Activated T-cell treated with anti-CD3 and anti-CD28 coated beads, Interleukin-2, amount 50 U/mL, for 72 hours (primary cell): ENCODE measurements at regions not wholly inside any gene's neighbourhood (a gene's known extent, or its start where the extent isn't known, plus 50 kb on each side); places are given as distances from the start of the nearest gene placed in this dataset.

Experiments
- ATAC-seq, 2 donors: fragments of 150-1000 bp; cut with Tn5 transposase; replicated peaks in 1 of 2; 2 replicates each; pipeline ENCODE4 v1.10.0; 2021; ENCODE audit warnings: moderate library complexity in 2 of 2, mild to moderate bottlenecking in 1 of 2
- DNase-seq, 2 donors: peaks; one replicate each; pipeline ENCODE4 v3.0.0; 2021 to 2022; ENCODE audit warnings: mixed read lengths in 1 of 2
- H3K27ac Mint-ChIP-seq: one replicate; pipeline ENCODE4 v1.8.0; 2022; ENCODE audit warnings: mild to moderate bottlenecking, moderate library complexity, mixed read lengths
- H3K27me3 Mint-ChIP-seq: one replicate; pipeline ENCODE4 v1.8.0; 2022; ENCODE audit warnings: low read depth, mixed read lengths
- H3K36me3 Mint-ChIP-seq, 2 donors: one replicate each; pipeline ENCODE4 v1.8.0; 2022; ENCODE audit warnings: mixed read lengths in 2 of 2, mild to moderate bottlenecking in 1 of 2; ENCODE audit not compliant: insufficient read depth in 2 of 2
- H3K4me1 Mint-ChIP-seq: one replicate; pipeline ENCODE4 v1.8.0; 2022; ENCODE audit warnings: low read depth, mixed read lengths
- H3K4me3 Mint-ChIP-seq, 2 donors: one replicate each; pipeline ENCODE4 v1.8.0; 2022; ENCODE audit warnings: mild to moderate bottlenecking in 2 of 2, mixed read lengths in 2 of 2, moderate library complexity in 2 of 2
- H3K9me3 Mint-ChIP-seq, 2 donors: one replicate each; pipeline ENCODE4 v1.8.0; 2022; ENCODE audit warnings: mixed read lengths in 2 of 2

GRCh38 chr7:98565103-98565502 lies 52.0 kb upstream of the NPTX2 start:
- no peaks in the 10 kb centered on the region for H3K4me1 Mint-ChIP-seq
- no peak for DNase-seq
- H3K36me3 Mint-ChIP-seq, result no peaks in the 10 kb centered on the region
- no peak for ATAC-seq
- no peak overlapping the region for H3K27ac Mint-ChIP-seq
- peaks cover 3 to 4% of the 10 kb centered on the region in 2 donors for H3K9me3 Mint-ChIP-seq
- H3K4me3 Mint-ChIP-seq, result no peak overlapping the region
- no peaks in the 10 kb centered on the region for H3K27me3 Mint-ChIP-seq

DNA sequence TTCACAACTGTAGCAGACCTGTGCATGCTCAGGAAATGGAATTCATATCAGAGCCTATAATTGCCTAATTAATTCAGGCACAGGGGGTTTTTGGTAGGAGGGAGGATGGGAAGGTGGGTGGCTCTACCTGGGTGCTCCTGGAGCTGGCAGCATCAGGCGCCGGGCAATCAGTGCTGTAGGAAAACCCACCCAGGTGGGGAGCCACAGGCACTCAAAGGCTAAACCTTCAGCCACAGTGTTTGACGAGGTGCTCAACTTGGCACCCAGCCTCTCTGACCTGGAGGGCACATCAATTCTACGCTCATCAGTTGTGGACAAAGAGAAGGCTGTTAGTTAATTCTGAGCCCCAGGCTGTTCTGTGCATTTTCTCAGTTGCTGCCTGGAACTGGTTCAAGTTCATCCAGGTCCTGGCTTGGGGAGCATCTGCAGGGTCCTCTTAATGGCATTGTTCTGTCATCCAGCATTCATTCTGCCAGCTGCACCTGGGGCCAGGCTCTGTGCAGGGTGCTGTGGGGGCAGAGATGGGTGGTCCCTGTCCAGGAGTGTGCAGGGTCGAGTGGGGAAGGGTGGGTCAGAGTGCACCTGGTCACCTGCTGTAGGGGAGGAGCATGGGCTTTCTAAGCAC lies 54.1 kb upstream of the NPTX2 start:
- Mint-ChIP-seq H3K36me3 (no peaks in the 10 kb centered on the region), H3K4me1 (no peaks in the 10 kb centered on the region), H3K4me3 (no peak overlapping the region), H3K27ac (no peak overlapping the region), H3K27me3 (no peaks in the 10 kb centered on the region), H3K9me3 (peaks cover 3 to 5% of the 10 kb centered on the region in 2 donors)
- ATAC-seq, result no peak
- DNase-seq, result no peak

DNA sequence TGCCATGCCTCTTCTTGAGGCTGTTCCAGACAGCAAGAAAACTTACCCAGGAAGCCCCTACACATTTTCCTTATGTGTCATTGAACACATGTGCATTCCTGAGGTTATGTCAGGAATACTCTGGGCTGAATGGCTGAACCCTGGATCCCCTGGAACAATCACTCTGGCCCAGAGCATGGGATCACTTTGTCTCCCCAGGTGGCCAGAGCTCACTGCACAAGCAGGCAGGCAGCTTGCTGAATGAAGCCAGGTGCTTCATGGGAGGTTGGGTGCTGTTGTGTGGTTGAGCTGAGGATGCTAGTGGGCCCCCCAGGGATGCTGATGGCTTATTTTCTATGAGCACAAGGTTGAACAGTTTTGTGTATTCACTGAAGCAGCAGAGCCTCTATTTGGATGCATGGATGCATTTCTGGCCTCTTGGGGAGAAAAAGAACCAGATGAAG lies 54.7 kb upstream of the NPTX2 start:
- no peak for DNase-seq
- Mint-ChIP-seq H3K4me1 (no peaks in the 10 kb centered on the region), H3K27ac (no peak overlapping the region), H3K4me3 (no peak overlapping the region), H3K36me3 (no peaks in the 10 kb centered on the region), H3K9me3 (peaks cover 3 to 5% of the 10 kb centered on the region in 2 donors), H3K27me3 (no peaks in the 10 kb centered on the region)
- ATAC-seq, result no peak

DNA sequence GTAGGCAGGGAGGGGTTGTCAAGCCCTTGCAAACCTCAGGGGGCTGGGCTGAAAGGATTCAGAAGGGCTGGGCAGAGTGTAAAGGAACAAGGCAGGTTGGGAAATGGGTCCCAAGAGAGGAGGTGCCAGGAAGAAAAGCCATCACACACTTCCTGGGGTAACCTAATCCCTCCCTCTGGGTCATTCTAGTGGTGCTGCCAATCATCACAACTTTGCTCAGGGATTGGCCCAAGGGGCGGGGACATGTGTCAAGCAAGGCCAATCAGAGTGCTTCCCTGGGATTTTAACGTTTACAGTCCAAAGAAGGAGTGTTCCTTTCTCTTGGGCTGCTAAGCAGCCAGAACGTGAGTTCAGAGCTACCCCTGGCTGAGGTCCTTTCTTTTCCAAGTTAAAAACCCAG lies 57.1 kb upstream of the NPTX2 start:
- H3K27ac Mint-ChIP-seq, result no peak overlapping the region
- H3K36me3 Mint-ChIP-seq, result no peaks in the 10 kb centered on the region
- ATAC-seq (no peak), DNase-seq (no peak)
- no peak overlapping the region for H3K4me3 Mint-ChIP-seq
- no peaks in the 10 kb centered on the region for H3K4me1 Mint-ChIP-seq
- H3K27me3 Mint-ChIP-seq, result no peaks in the 10 kb centered on the region
- peaks cover 3 to 5% of the 10 kb centered on the region in 2 donors for H3K9me3 Mint-ChIP-seq

- Mint-ChIP-seq H3K27ac (no peak overlapping the region), H3K9me3 (peaks cover 2 to 5% of the 10 kb centered on the region in 2 donors), H3K4me1 (no peaks in the 10 kb centered on the region), H3K27me3 (no peaks in the 10 kb centered on the region), H3K4me3 (no peak overlapping the region), H3K36me3 (no peaks in the 10 kb centered on the region)
- ATAC-seq, result no peak
- DNase-seq, result no peak
Observed at GRCh38 chr7:98559219-98559618, 57.9 kb upstream of the NPTX2 start.

GRCh38 chr7:98557538-98558031 lies 59.5 kb upstream of the NPTX2 start:
- H3K27ac Mint-ChIP-seq, result no peak overlapping the region
- peaks cover 0 to 2% of the 10 kb centered on the region in 2 donors for H3K36me3 Mint-ChIP-seq
- H3K27me3 Mint-ChIP-seq, result no peaks in the 10 kb centered on the region
- no peak for ATAC-seq
- H3K9me3 Mint-ChIP-seq, result peaks cover 2 to 3% of the 10 kb centered on the region in 2 donors
- no peak overlapping the region for H3K4me3 Mint-ChIP-seq
- H3K4me1 Mint-ChIP-seq, result no peaks in the 10 kb centered on the region
- DNase-seq, result no peak

GRCh38 chr7:98556288-98556687 lies 60.8 kb upstream of the NPTX2 start:
- Mint-ChIP-seq H3K27me3 (no peaks in the 10 kb centered on the region), H3K4me3 (no peak overlapping the region), H3K27ac (no peak overlapping the region), H3K4me1 (no peaks in the 10 kb centered on the region), H3K9me3 (peaks cover 3 to 9% of the 10 kb centered on the region in 2 donors), H3K36me3 (peaks cover 2% of the 10 kb centered on the region in 2 donors)
- ATAC-seq (no peak), DNase-seq (no peak)

GRCh38 chr7:98555403-98555802 lies 61.7 kb upstream of the NPTX2 start:
- DNase-seq (no peak), ATAC-seq (no peak)
- Mint-ChIP-seq H3K4me3 (no peak overlapping the region), H3K4me1 (no peaks in the 10 kb centered on the region), H3K36me3 (peaks cover 2% of the 10 kb centered on the region in 2 donors), H3K9me3 (peaks cover 3 to 9% of the 10 kb centered on the region in 2 donors), H3K27ac (no peak overlapping the region), H3K27me3 (no peaks in the 10 kb centered on the region)

DNA sequence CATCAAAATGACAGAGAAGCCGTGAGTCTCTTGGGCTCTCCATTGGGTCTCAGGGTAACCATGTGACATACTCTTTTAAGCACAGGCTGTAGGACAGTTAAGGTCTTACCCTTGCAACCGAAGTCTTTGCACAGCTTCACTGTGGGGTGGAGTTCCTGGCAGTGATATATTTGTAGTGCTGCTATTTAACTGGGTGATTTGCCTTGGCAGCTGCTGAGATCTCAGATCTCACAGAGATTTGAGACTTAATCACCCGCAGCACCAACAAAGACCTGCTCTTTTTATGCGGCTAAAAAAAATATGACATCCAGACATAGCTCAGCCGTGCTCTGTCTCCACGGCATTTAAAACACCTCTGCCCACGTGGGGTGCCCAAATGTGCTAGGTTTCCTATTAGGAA lies 63.4 kb upstream of the NPTX2 start:
- no peaks in the 10 kb centered on the region for H3K4me1 Mint-ChIP-seq
- peaks cover 2% of the 10 kb centered on the region in 2 donors for H3K36me3 Mint-ChIP-seq
- DNase-seq, result no peak
- H3K4me3 Mint-ChIP-seq, result no peak overlapping the region
- H3K27ac Mint-ChIP-seq, result no peak overlapping the region
- H3K27me3 Mint-ChIP-seq, result no peaks in the 10 kb centered on the region
- no peak for ATAC-seq
- peaks cover 7 to 9% of the 10 kb centered on the region in 2 donors for H3K9me3 Mint-ChIP-seq

GRCh38 chr7:98551611-98552273 lies 65.3 kb upstream of the NPTX2 start:
- no peaks in the 10 kb centered on the region for H3K4me1 Mint-ChIP-seq
- ATAC-seq (no peak), DNase-seq (no peak)
- H3K4me3 Mint-ChIP-seq, result no peak overlapping the region
- H3K27me3 Mint-ChIP-seq, result no peaks in the 10 kb centered on the region
- no peak overlapping the region for H3K27ac Mint-ChIP-seq
- peaks cover 2% of the 10 kb centered on the region in 2 donors for H3K36me3 Mint-ChIP-seq
- peaks cover 15 to 18% of the 10 kb centered on the region in 2 donors for H3K9me3 Mint-ChIP-seq

DNA sequence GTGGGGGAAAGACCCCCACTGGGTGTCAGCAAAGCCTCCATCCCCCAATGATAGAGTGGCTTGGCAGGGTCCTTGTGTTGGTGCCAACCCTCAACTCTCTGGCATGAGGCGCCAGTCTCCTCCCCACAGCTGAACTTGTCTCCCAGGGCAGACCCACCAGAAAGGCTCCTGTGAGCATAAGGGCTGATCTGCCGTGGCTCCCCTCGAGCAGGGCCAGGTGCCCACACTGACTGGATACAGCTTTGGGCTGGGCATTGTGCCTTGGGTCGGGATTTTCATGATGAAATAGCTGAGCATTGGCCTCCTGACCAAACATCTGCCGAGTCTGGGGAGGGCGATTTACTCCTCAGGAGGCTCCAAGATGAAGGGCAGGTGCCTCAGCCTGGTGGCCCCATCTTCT lies 68.1 kb upstream of the NPTX2 start:
- DNase-seq (no peak), ATAC-seq (no peak)
- no peak overlapping the region for H3K27ac Mint-ChIP-seq
- H3K27me3 Mint-ChIP-seq, result no peaks in the 10 kb centered on the region
- peaks cover 2% of the 10 kb centered on the region in 2 donors for H3K36me3 Mint-ChIP-seq
- no peaks in the 10 kb centered on the region for H3K4me1 Mint-ChIP-seq
- H3K4me3 Mint-ChIP-seq, result no peak overlapping the region
- peaks cover 15 to 18% of the 10 kb centered on the region in 2 donors for H3K9me3 Mint-ChIP-seq

DNA sequence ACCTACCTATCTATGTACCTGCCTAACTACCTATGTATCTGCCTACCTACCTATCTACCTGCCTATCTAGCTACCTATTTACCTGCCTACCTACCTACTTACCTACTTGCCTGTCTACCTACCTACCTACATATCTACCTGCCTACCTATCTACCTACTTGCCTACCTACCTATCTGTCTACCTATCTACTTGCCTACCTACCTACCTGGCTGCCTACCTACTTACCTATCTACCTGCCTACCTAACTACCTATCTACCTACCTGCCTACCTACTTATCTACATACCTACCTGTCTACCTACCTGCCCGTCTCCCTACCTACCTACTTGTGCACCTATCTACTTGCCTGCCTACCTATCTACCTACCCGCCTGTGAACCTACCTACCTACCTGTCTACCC lies 68.7 kb upstream of the NPTX2 start:
- no peaks in the 10 kb centered on the region for H3K4me1 Mint-ChIP-seq

DNA sequence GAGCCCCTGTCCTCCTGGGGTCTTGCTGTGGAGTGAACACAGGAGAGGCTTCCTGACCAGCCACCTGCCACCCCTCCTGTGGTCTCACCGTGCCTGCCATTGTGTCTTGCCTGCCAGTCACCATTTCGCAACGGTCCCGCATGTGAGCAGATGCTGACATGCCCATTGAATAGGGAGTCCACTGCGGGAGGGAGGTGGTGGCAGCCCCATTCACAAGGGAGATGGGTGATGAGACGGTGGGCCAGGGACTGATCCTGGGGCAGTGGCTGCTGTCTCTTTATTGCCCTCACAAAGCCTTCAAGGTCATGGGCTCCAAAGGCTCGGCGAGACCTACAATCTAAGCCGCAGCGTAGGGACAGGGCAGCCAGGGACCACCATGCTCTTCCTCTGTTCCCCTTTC lies 76.0 kb upstream of the NPTX2 start:
- no peak overlapping the region for H3K27ac Mint-ChIP-seq
- peaks cover 9% of the 10 kb centered on the region for H3K27me3 Mint-ChIP-seq
- no peaks in the 10 kb centered on the region for H3K4me1 Mint-ChIP-seq
- no peak for ATAC-seq
- peaks cover 2 to 5% of the 10 kb centered on the region in 2 donors for H3K9me3 Mint-ChIP-seq
- no peak for DNase-seq
- no peak overlapping the region for H3K4me3 Mint-ChIP-seq
- H3K36me3 Mint-ChIP-seq, result no peaks in the 10 kb centered on the region

More for the DNA sequence above, 68.7 kb upstream of the NPTX2 start:
- no peak overlapping the region for H3K4me3 Mint-ChIP-seq
- H3K9me3 Mint-ChIP-seq, result peaks cover 15 to 18% of the 10 kb centered on the region in 2 donors
- ATAC-seq (no peak), DNase-seq (no peak)
- H3K27ac Mint-ChIP-seq, result no peak overlapping the region
- no peaks in the 10 kb centered on the region for H3K27me3 Mint-ChIP-seq
- peaks cover 2% of the 10 kb centered on the region in 2 donors for H3K36me3 Mint-ChIP-seq
